ENCODE measurements at regions not wholly inside any gene's neighbourhood (a gene's known extent, or its start where the extent isn't known, plus 50 kb on each side); places are given as distances from the start of the nearest gene placed in this dataset.

GRCh38 chr16:27737513-27737912, 187.6 kb downstream of the KATNIP start:
- Histone ChIP-seq H2AFZ (ENCODE audit: low read length) (no peak overlapping the region), H3K23me2 (ENCODE audit: insufficient read length, low read depth, low read length, poor library complexity, severe bottlenecking) (no peaks in the 10 kb centered on the region), H2BK120ac (ENCODE audit: low read depth, low read length, poor library complexity, severe bottlenecking) (no peak overlapping the region), H3K4ac (ENCODE audit: low read depth, low read length) (no peak overlapping the region), H3K79me2 (ENCODE audit: insufficient read depth, low read length) (no peaks in the 10 kb centered on the region), H3K9me3 (ENCODE audit: control insufficient read depth, low read depth, low read length) (no peaks in the 10 kb centered on the region), H3K27me3 (ENCODE audit: insufficient read depth, low read length) (no peaks in the 10 kb centered on the region), H3K18ac (ENCODE audit: insufficient read length, low read depth, low read length) (no peak overlapping the region), H3K56ac (ENCODE audit: insufficient read length, low read depth, low read length) (no peak overlapping the region), H2BK15ac (ENCODE audit: low read depth, low read length) (no peak overlapping the region), H2BK12ac (ENCODE audit: insufficient read length, low read depth, low read length) (no peak overlapping the region), H3K4me2 (ENCODE audit: insufficient read depth, insufficient read length, low read length) (no peak overlapping the region), H4K8ac (replicated peaks; ENCODE audit: insufficient read length, low read depth, low read length) (no peak overlapping the region), H4K20me1 (ENCODE audit: control insufficient read depth, insufficient read depth, insufficient read length) (no peaks in the 10 kb centered on the region), H3T11ph (ENCODE audit: low read length) (no peak overlapping the region), H2AK5ac (ENCODE audit: insufficient read length, low read length) (no peak overlapping the region), H2BK20ac (ENCODE audit: low read depth, low read length, poor library complexity, severe bottlenecking) (no peak overlapping the region), H4K91ac (ENCODE audit: insufficient read length, low read depth, low read length) (no peak overlapping the region), H3K9ac (ENCODE audit: extremely low read depth, insufficient read length, low read length) (no peak overlapping the region), H3K79me1 (ENCODE audit: insufficient read depth, low read depth, low read length, poor library complexity, severe bottlenecking) (no peaks in the 10 kb centered on the region), H2BK5ac (ENCODE audit: insufficient read length, low read length) (no peak overlapping the region), H4K5ac (ENCODE audit: insufficient read length, low read depth, low read length) (no peak overlapping the region), H3K23ac (ENCODE audit: insufficient read length, low read depth, low read length) (no peak overlapping the region), H3K14ac (ENCODE audit: insufficient read depth, low read length) (no peak overlapping the region), H3K4me1 (ENCODE audit: insufficient read depth, low read length) (no peaks in the 10 kb centered on the region), H3K27ac (ENCODE audit: insufficient read length, low read depth, low read length) (no peak overlapping the region)
- Mint-ChIP-seq H3K27ac (no peak overlapping the region; a peak in 1 of 7 replicates), H3K4me1 (peaks cover 0 to 3% of the 10 kb centered on the region in 2 experiments; a peak in 1 of 4 replicates), H3K9me3 (no peaks in the 10 kb centered on the region), H3K4me3 (no peak overlapping the region), H3K36me3 (ENCODE audit: insufficient read depth in 1 of 3, low read depth in 3 of 3) (peaks cover 0 to 8% (median 0%) of the 10 kb centered on the region in 3 experiments; a peak in 2 of 7 replicates), H3K27me3 (ENCODE audit: low read depth) (no peaks in the 10 kb centered on the region; the same call in none of the 2 replicates)
- TF ChIP-seq CTCF (conservative IDR thresholded peaks at IDR 0.05): no peak
- WGBS (ENCODE audit: extremely low coverage, insufficient read length, low lambda C conversion rate): no CpG with 5 or more reads among the region's 11 CpGs
- no peak for DNase-seq
